ENCODE measurements at regions not wholly inside any gene's neighbourhood (a gene's known extent, or its start where the extent isn't known, plus 50 kb on each side); places are given as distances from the start of the nearest gene placed in this dataset.
A peak's percentile ranks its signal among the peaks of the same experiment; 100 is the strongest.

DNA sequence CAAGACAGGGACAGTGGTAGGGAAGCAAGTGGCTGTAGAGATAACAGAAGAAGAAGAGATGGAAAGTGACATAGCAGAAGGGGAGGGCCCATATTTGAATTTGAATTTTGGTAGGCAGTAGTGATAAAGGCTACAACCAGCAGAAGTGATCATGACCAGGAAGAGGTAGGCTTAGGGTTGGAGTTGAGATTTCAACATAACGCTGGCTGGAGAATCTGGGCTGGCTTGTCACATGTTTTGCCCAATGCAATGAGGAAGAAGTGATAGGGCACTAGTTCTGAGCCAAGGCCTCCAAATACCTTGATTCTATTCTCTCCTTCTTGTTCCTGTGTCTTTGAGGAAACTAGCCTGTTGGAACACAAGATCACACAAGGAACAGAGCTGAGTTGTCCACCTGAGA, 69.4 kb downstream of the SCG2 start:
- no peak overlapping the region for H3K27ac ChIP-seq
- TF ChIP-seq ZFX (IDR thresholded peaks at IDR 0.05): no peak
- TF ChIP-seq, protein P1, sequence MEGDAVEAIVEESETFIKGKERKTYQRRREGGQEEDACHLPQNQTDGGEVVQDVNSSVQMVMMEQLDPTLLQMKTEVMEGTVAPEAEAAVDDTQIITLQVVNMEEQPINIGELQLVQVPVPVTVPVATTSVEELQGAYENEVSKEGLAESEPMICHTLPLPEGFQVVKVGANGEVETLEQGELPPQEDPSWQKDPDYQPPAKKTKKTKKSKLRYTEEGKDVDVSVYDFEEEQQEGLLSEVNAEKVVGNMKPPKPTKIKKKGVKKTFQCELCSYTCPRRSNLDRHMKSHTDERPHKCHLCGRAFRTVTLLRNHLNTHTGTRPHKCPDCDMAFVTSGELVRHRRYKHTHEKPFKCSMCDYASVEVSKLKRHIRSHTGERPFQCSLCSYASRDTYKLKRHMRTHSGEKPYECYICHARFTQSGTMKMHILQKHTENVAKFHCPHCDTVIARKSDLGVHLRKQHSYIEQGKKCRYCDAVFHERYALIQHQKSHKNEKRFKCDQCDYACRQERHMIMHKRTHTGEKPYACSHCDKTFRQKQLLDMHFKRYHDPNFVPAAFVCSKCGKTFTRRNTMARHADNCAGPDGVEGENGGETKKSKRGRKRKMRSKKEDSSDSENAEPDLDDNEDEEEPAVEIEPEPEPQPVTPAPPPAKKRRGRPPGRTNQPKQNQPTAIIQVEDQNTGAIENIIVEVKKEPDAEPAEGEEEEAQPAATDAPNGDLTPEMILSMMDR (conservative IDR thresholded peaks at IDR 0.05): no peak

GRCh38 chr2:223536546-223536945, 65.6 kb downstream of the SCG2 start:
- H3K27ac ChIP-seq: no peak overlapping the region
- TF ChIP-seq ZFX (IDR thresholded peaks at IDR 0.05): no peak
- TF ChIP-seq, protein P1 (conservative IDR thresholded peaks at IDR 0.05): no peak

DNA sequence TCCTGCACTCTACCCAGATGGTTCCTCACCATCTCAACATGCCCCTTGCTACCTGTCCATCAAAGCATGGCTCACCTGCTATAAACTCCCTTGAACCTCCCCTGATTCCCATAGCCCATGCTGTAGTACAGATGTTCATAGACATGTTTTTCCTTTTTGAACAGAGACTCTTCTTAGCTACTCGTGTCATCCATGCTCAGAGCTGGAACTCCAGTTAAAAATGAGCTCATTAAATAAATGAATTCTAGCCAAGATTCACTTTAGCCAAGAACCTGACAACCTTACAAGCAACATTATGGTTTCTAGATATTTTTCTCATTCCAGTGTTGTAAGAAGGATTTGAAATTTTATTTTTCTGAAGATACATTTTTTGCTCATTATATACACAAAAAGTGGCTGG, 65.0 kb downstream of the SCG2 start:
- no peak overlapping the region for H3K27ac ChIP-seq
- TF ChIP-seq ZFX (IDR thresholded peaks at IDR 0.05): no peak
- TF ChIP-seq, protein P1 (conservative IDR thresholded peaks at IDR 0.05): no peak

GRCh38 chr2:223537651-223538601, 64.2 kb downstream of the SCG2 start:
- no peak for TF ChIP-seq ZFX (IDR thresholded peaks at IDR 0.05)
- TF ChIP-seq, protein P1 (conservative IDR thresholded peaks at IDR 0.05): no peak
- peak overlapping the region; percentile 21; the same call in 1 of the 2 replicates for H3K27ac ChIP-seq

GRCh38 chr2:223538920-223539440, 63.2 kb downstream of the SCG2 start:
- H3K27ac ChIP-seq: no peak overlapping the region
- no peak for TF ChIP-seq ZFX (IDR thresholded peaks at IDR 0.05)
- TF ChIP-seq, protein P1 (conservative IDR thresholded peaks at IDR 0.05): no peak

- TF ChIP-seq ZFX (IDR thresholded peaks at IDR 0.05): no peak
- TF ChIP-seq, protein P1 (conservative IDR thresholded peaks at IDR 0.05): no peak
- H3K27ac ChIP-seq: no peak overlapping the region
Measured at GRCh38 chr2:223541546-223541945, 60.6 kb downstream of the SCG2 start.

GRCh38 chr2:223542501-223542900, 59.7 kb downstream of the SCG2 start:
- TF ChIP-seq, protein P1 (conservative IDR thresholded peaks at IDR 0.05): no peak
- TF ChIP-seq ZFX (IDR thresholded peaks at IDR 0.05): no peak
- H3K27ac ChIP-seq: no peak overlapping the region

Data from C4-2B (cell line).